Trophoblast cell (in vitro differentiated cells and primary cell): ENCODE measurements at regions not wholly inside any gene's neighbourhood (a gene's known extent, or its start where the extent isn't known, plus 50 kb on each side); places are given as distances from the start of the nearest gene placed in this dataset.
"Not testable (repeated sequence)": the region's sequence is repeated elsewhere in the genome, so short reads cannot be mapped to it uniquely, and the experiment has no call there.

Source experiments
- DNase-seq, 2 donors: peaks; one replicate each; pipeline ENCODE4 v3.0.0-alpha.2; 2016
- H2AFZ ChIP-seq: 2 replicates; pipeline ENCODE4 v1.6.1; 2013; ENCODE audit warnings: low read length, moderate library complexity, mild to moderate bottlenecking; ENCODE audit not compliant: insufficient read depth, poor library complexity
- H2AK5ac ChIP-seq: 2 replicates; pipeline ENCODE4 v1.6.1; 2013; ENCODE audit warnings: mild to moderate bottlenecking, low read length
- H2BK120ac ChIP-seq: 2 replicates; pipeline ENCODE4 v1.6.1; 2013; ENCODE audit warnings: low read length, mild to moderate bottlenecking, moderate library complexity; ENCODE audit not compliant: insufficient read depth, poor library complexity
- H2BK12ac ChIP-seq: 2 replicates; pipeline ENCODE4 v1.6.1; 2013; ENCODE audit warnings: mild to moderate bottlenecking, low read length, moderate library complexity
- H2BK5ac ChIP-seq: 2 replicates; pipeline ENCODE4 v1.6.1; 2013; ENCODE audit warnings: low read length, low read depth, moderate library complexity, mild to moderate bottlenecking; ENCODE audit not compliant: poor library complexity
- H3K14ac ChIP-seq: 2 replicates; pipeline ENCODE4 v1.6.1; 2013; ENCODE audit warnings: mild to moderate bottlenecking, low read length
- H3K18ac ChIP-seq: 2 replicates; pipeline ENCODE4 v1.6.1; 2013; ENCODE audit warnings: mild to moderate bottlenecking, low read length
- H3K23ac ChIP-seq: 2 replicates; pipeline ENCODE4 v1.6.1; 2013; ENCODE audit warnings: low read length
- H3K27ac ChIP-seq: 2 replicates; pipeline ENCODE4 v1.5.1; 2013; ENCODE audit warnings: low read depth, mild to moderate bottlenecking, inconsistent platforms, low read length, moderate library complexity
- H3K27me3 ChIP-seq: 2 replicates; pipeline ENCODE4 v1.6.1; 2013; ENCODE audit warnings: inconsistent platforms, mild to moderate bottlenecking, low read length, moderate library complexity; ENCODE audit not compliant: insufficient read depth
- H3K36me3 ChIP-seq, 2 experiments: 1 replicate in 1 of 2; 2 replicates in 1 of 2; pipeline ENCODE4 v1.6.1; 2013; ENCODE audit warnings: low read length in 2 of 2, mild to moderate bottlenecking in 2 of 2, moderate library complexity in 1 of 2; ENCODE audit not compliant: insufficient read depth in 2 of 2, control insufficient read depth in 1 of 2
- H3K4ac ChIP-seq: 2 replicates; pipeline ENCODE4 v1.6.1; 2013; ENCODE audit warnings: low read depth, mild to moderate bottlenecking, low read length, moderate library complexity
- H3K4me1 ChIP-seq, 2 experiments: 1 replicate in 1 of 2; 2 replicates in 1 of 2; pipeline ENCODE4 v1.6.1; 2013; ENCODE audit warnings: low read length in 2 of 2, mild to moderate bottlenecking in 2 of 2, moderate library complexity in 1 of 2; ENCODE audit not compliant: insufficient read depth in 2 of 2, control insufficient read depth in 1 of 2
- H3K4me2 ChIP-seq: 2 replicates; pipeline ENCODE4 v1.6.1; 2013; ENCODE audit warnings: inconsistent platforms, mild to moderate bottlenecking, low read length, moderate library complexity
- H3K4me3 ChIP-seq: 2 replicates; pipeline ENCODE4 v1.5.1; 2013; ENCODE audit warnings: mild to moderate bottlenecking, low read depth, low read length, inconsistent platforms
- H3K79me1 ChIP-seq: one replicate; pipeline ENCODE4 v1.6.1; 2013; ENCODE audit warnings: low read length
- H3K79me2 ChIP-seq: 2 replicates; pipeline ENCODE4 v1.6.1; 2013; ENCODE audit warnings: low read length, mild to moderate bottlenecking; ENCODE audit not compliant: control insufficient read depth, insufficient read depth, poor library complexity
- H3K9ac ChIP-seq: 2 replicates; pipeline ENCODE4 v1.6.1; 2013; ENCODE audit warnings: mild to moderate bottlenecking, low read length
- H3K9me3 ChIP-seq: 2 replicates; pipeline ENCODE4 v1.6.1; 2013; ENCODE audit warnings: low read depth, mild to moderate bottlenecking, control low read depth, inconsistent platforms, low read length; ENCODE audit not compliant: insufficient read depth
- H4K12ac ChIP-seq: 2 replicates; pipeline ENCODE4 v1.6.1; 2013; ENCODE audit warnings: low read depth, mild to moderate bottlenecking, low read length, moderate library complexity
- H4K8ac ChIP-seq: 2 replicates; pipeline ENCODE4 v1.6.1; 2013; ENCODE audit warnings: low read depth, mild to moderate bottlenecking, low read length, moderate library complexity
- H4K91ac ChIP-seq: one replicate; pipeline ENCODE4 v1.6.1; 2013; ENCODE audit warnings: low read depth, mild to moderate bottlenecking, low read length, moderate library complexity
- WGBS: extraction: QIAGEN DNeasy Blood & Tissue Kit; methylation state at CpG from one replicate; pipeline ENCODE4 v1.1.7; 2013; ENCODE audit warnings: missing lambda C conversion rate; ENCODE audit not compliant: insufficient read length, insufficient coverage; ENCODE audit errors: extremely low coverage; 5-methylcytosine and 5-hydroxymethylcytosine counted together

DNA sequence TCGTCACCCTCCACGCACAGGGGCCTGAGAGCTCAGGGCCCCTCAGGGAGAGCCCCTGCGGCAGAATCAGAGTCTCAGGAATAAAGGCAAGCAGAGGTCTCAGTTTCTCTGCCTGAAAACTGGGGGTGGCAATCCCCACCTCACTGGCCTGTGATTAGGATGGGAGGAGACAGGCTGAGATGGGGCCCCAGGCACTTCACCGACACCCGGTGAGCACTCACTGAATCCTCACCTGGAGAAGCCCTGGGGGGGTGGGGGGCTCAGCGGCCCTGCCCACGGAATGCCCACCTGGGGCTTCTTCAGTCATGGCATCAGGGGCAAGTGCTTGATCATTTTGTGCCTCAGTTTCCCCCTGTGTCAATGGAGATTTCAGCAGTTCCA lies 192.0 kb downstream of the LAT start:
- not testable (repeated sequence) for H3K79me1 ChIP-seq, H3K4me2 ChIP-seq, H4K12ac ChIP-seq, H2AFZ ChIP-seq, H3K9me3 ChIP-seq, H3K14ac ChIP-seq, H2BK120ac ChIP-seq, H3K27me3 ChIP-seq, H3K18ac ChIP-seq, H4K8ac ChIP-seq, H3K23ac ChIP-seq, H3K36me3 ChIP-seq, H3K4ac ChIP-seq, H3K9ac ChIP-seq, H2AK5ac ChIP-seq, H2BK5ac ChIP-seq, DNase-seq, H4K91ac ChIP-seq, H2BK12ac ChIP-seq, H3K79me2 ChIP-seq, H3K4me1 ChIP-seq, H3K4me3 ChIP-seq, H3K27ac ChIP-seq
- no CpG with 5 or more reads among the region's 7 CpGs for WGBS

DNA sequence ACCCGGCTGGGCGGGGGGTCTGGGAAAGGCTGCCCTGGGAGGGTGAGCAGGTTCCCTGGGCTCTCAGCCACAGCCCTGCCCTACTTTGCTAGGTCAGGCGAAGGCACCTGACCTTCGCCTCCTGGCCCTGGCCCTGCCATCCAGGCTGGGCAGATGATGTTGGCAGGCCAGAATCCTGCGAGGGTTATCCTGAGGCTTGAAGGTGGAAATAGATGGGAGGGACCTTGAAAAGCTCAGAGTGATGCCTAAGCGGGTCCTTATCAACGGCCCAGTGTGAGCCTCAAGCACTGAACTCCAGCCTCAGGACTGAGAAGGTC lies 191.3 kb downstream of the LAT start:
- not testable (repeated sequence) for H3K4me3 ChIP-seq, H3K9ac ChIP-seq

DNA sequence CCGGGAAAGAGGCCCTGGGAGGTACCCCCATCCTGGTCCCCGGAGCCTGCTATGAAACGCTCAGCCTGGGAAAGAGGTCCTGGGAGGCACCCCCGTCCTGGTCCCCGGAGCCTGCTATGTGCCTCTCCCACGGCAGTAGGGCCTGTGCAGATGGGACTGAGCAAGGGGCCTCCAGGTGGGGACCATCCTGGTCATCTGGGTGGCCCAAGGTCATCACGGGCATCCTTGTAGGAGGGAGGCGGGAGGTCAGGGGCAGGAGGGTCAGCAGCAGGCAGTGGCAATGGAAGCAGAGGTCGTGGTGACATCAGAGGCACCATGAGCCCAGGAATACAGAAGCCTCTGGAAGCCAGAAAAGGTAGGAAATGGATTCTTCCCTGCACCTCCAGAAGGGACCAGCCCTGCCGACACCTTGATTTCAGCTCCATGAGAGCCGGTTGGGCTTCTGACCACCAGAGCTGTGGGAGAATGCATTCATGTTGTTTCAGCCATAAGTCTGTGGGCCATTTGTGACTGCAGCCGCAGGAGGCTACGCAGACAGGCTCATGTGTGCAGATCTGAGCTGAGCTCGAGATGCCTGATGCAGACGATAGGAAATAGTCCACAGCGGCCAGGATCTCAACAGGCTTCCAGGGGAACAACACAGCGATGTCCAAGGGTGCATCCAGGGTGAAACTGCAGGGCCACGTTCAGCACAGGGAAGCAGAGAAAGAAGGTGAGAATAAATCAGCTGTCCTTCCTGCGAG lies 190.7 kb downstream of the LAT start:
- not testable (repeated sequence) for H2BK12ac ChIP-seq, H2AK5ac ChIP-seq, H2AFZ ChIP-seq, H4K8ac ChIP-seq, H3K79me1 ChIP-seq, H3K79me2 ChIP-seq, H3K23ac ChIP-seq, H3K9ac ChIP-seq, H4K12ac ChIP-seq, H3K9me3 ChIP-seq, H3K4me3 ChIP-seq, DNase-seq, H4K91ac ChIP-seq, H3K27me3 ChIP-seq, H3K4ac ChIP-seq, H3K14ac ChIP-seq, H3K4me2 ChIP-seq, H2BK5ac ChIP-seq, H3K18ac ChIP-seq, H3K36me3 ChIP-seq, H3K4me1 ChIP-seq, H3K27ac ChIP-seq, H2BK120ac ChIP-seq
- no CpG with 5 or more reads among the region's 19 CpGs for WGBS

More for the DNA sequence above, 191.3 kb downstream of the LAT start:
- H3K4ac ChIP-seq, H3K23ac ChIP-seq, H3K36me3 ChIP-seq, H3K79me2 ChIP-seq, H2BK5ac ChIP-seq, H3K79me1 ChIP-seq, H3K27me3 ChIP-seq, H2AK5ac ChIP-seq, H2AFZ ChIP-seq, H4K91ac ChIP-seq, DNase-seq, H4K12ac ChIP-seq, H2BK12ac ChIP-seq, H3K18ac ChIP-seq, H4K8ac ChIP-seq, H3K27ac ChIP-seq, H3K9me3 ChIP-seq, H3K4me2 ChIP-seq, H3K4me1 ChIP-seq, H2BK120ac ChIP-seq, H3K14ac ChIP-seq: not testable (repeated sequence)
- WGBS: no CpG with 5 or more reads among the region's 7 CpGs

DNA sequence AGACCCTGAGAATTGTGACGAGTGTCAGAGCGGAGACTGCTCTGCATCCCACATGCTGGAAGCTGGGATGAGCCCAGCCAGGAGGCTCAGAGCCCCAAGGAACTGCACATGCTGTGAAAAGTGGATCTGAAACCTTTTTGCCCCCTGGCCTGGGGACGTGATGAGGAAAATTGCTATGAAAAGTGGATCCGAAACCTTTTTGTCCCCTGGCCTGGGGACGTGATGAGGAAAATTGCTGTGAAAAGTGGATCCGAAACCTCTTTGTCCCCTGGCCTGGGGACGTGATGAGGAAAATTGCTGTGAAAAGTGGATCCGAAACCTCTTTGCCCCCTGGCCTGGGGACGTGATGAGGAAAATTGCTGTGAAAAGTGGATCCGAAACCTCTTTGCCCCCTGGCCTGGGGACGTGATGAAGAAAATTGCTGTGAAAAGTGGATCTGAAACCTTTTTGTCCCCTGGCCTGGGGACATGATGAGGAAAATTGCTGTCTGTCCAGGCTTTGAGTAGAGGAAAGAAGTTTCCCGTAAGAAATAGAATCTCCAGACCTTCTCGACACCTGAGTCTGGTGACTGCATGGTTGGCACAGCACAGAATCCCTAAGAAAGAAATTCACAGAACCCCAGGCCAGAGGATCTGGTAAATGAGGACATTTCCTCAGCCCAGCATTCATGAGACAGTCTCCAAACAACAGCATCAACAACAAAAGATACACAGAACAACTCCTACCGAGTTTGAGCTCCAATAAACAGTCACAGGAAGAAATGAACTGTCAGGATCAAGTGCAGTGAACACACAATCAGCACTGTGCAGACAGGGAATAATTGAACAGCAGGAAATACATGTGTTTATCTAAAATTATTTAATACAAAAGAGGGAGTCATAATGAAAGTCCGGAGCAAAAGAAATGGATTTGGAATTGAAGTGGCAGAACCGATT lies 188.8 kb downstream of the LAT start:
- H4K12ac ChIP-seq, DNase-seq, H3K27me3 ChIP-seq, H3K9ac ChIP-seq, H3K4me1 ChIP-seq, H2AFZ ChIP-seq, H3K79me2 ChIP-seq, H3K36me3 ChIP-seq, H3K27ac ChIP-seq, H2BK120ac ChIP-seq, H3K14ac ChIP-seq, H3K4ac ChIP-seq, H4K8ac ChIP-seq, H3K23ac ChIP-seq, H2AK5ac ChIP-seq, H2BK5ac ChIP-seq, H3K18ac ChIP-seq, H3K4me2 ChIP-seq, H3K9me3 ChIP-seq, H3K79me1 ChIP-seq, H4K91ac ChIP-seq, H2BK12ac ChIP-seq, H3K4me3 ChIP-seq: not testable (repeated sequence)
- no CpG with 5 or more reads among the region's 16 CpGs for WGBS
